A172 (cell line): ENCODE measurements at regions not wholly inside any gene's neighbourhood (a gene's known extent, or its start where the extent isn't known, plus 50 kb on each side); places are given as distances from the start of the nearest gene placed in this dataset.
A peak's percentile ranks its signal among the peaks of the same experiment; 100 is the strongest.
"Not testable (repeated sequence)": the region's sequence is repeated elsewhere in the genome, so short reads cannot be mapped to it uniquely, and the experiment has no call there.

Source experiments
- DNase-seq: peaks from one replicate; pipeline ENCODE4 v3.0.0-alpha.2; 2015; ENCODE audit warnings: low spot score

GRCh38 chr14:103231376-103232019 is 102.5 kb upstream of the EIF5 start:
- DNase-seq = no peak

- DNase-seq = no peak
Measured at GRCh38 chr14:103232031-103232808, 101.8 kb upstream of the EIF5 start.

DNA sequence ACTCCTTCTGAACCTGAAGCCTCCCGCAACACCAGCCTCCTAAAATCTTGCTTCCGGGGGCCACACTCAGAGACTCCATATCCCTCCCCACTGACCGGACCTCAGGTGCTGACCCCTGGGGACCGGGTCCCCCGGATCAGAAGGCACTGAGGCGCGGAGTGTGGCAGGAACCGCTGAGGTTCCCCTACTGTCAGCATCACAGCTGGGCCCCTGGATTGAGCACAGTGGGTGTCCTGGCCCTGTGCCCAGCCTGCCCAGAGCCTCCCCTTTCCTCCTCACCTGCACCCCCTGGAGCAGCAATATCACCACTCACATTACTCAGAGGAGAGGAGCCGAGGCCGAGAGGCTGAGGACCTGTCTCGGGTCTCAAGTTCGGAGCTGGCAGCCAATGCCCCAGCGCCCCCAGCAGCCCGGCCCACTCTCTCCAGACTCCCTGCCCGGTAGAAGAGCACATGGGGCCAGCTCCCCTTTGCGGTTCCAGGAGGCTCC is 101.2 kb upstream of the EIF5 start:
- no peak for DNase-seq

DNA sequence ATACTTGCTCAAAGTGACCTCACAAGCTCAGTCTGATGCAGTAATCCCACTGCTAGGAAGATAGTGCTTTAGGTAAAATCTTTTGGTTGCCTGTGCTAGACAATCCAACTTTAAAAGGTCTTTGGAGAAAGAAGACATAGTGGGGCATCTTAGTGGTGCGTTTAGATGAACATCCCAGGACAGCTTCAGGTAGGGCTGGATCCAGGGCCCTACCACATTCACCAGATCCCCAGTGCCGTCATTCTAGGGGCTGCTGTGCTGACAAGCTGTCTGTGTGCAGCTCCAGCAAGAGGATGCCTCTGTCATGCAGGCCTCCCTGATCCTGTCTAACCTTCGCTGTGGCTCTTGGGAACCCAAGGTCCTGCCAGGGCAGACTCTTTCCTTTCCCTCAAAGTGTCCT is 100.7 kb upstream of the EIF5 start:
- DNase-seq = no peak

GRCh38 chr14:103234826-103235225 is 99.2 kb upstream of the EIF5 start:
- DNase-seq = not testable (repeated sequence)

- not testable (repeated sequence) for DNase-seq
Measured at GRCh38 chr14:103235506-103235905, 98.5 kb upstream of the EIF5 start.

DNA sequence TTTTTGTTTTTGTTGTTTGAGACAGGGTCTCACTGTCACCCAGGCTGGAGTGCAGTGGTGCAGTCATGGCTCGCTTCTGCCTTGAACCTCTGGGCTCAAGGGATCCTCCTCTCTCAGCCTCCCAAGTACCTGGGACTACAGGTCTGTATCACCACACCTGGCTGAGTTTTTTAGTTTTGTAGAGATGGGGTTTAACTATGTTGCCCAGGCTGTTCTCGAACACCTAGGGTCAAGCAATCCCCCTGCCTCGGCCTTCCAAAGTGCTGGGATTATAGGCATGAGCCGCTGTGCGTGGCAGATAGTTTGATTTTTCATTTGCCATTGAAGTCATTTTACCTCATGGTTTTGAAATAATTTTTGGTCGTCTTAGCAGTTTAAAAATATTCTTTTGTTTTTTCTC is 94.3 kb upstream of the EIF5 start:
- DNase-seq = no peak

DNA sequence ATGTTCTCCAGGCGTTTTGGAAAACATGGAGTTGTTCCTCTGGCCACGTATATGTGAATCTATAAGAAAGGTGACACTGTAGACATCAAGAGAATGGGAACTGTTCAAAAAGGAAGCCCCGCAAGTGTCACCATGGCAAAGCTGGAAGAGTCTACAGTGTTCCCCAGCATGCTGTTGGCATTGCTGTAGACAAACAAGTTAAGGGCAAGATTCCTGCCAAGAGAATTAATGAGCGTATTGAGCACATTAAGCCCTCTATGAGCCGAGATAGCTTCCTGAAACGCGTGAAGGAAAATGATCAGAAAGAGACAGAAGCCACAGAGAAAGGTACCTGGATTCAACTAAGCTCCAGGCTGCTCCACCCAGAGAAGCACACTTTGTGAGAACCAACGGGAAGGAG is 92.5 kb upstream of the EIF5 start:
- no peak for DNase-seq

DNA sequence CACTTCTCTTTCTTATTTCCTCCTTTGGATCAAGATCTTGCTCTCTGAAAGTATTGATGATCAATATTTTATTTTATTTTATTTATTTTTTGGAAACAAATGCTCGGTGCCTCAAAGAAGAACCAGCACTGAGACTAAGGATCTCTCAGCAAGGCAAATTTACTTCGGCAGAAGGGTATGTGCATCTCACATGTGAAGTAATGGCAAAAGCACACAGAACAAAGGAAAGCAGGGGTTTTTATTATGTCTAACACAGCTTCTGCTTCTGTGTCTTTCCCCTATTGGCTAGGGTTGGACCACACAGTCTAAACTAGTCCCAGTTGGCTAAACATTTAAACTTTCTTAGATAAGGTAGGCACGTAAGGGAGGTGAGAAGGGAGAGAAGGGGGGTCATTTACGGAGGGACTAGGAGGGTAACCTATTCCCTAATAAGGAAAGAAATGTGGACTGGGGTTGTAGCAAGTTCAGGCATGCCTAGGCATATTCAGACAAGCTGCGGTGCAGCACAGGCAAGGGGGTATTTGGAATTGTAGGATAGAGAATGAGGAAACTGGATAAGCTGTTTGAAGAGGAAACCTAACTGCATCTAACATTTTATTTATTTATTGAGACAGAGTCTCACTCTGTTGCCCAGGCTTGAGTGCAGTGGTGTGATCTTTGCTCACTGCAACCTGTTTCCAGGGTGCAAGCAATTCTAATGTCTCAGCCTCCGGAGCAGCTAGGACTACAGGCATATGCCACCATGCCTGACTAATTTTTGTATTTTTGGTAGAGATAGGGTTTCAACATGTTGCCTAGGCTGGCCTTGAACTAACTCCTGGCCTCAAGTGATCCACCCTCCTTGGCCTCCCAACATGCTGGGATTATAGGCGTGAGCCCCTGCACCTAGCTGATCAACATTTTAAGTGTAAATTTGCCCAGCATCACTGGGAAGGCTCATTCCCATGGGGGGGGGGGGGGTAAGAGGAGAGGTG is 90.0 kb upstream of the EIF5 start:
- DNase-seq = no peak

GRCh38 chr14:103245624-103246031 is 88.4 kb upstream of the EIF5 start:
- peak; percentile 24 for DNase-seq

- DNase-seq = no peak
Measured at GRCh38 chr14:103246070-103246469, 88.0 kb upstream of the EIF5 start.

- DNase-seq = no peak
Measured at GRCh38 chr14:103247169-103247606, 86.8 kb upstream of the EIF5 start.

- no peak for DNase-seq
Measured at GRCh38 chr14:103250181-103250580, 83.9 kb upstream of the EIF5 start.

GRCh38 chr14:103250874-103251273 is 83.2 kb upstream of the EIF5 start:
- no peak for DNase-seq

- DNase-seq = no peak
Measured at GRCh38 chr14:103255555-103255954, 78.5 kb upstream of the EIF5 start.

DNA sequence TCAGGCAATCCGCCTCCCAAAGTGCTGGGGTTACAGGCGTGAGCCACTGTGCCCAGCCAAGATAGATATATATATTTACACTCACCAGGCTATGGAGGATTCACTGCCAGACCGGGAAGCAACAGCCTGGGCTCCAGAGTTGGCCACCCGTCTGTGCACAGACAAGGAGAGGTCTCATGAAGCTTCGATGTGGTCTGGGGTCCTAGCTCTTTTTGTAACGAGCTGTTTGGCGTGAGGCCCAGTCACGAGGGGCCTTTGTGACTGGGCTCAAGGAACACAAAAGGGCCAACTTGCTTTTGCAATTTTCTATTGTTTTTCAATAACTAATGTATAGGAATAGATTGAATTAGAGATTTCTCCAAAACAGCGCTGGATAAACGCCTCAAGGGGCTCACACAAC is 77.6 kb upstream of the EIF5 start:
- DNase-seq = no peak

DNA sequence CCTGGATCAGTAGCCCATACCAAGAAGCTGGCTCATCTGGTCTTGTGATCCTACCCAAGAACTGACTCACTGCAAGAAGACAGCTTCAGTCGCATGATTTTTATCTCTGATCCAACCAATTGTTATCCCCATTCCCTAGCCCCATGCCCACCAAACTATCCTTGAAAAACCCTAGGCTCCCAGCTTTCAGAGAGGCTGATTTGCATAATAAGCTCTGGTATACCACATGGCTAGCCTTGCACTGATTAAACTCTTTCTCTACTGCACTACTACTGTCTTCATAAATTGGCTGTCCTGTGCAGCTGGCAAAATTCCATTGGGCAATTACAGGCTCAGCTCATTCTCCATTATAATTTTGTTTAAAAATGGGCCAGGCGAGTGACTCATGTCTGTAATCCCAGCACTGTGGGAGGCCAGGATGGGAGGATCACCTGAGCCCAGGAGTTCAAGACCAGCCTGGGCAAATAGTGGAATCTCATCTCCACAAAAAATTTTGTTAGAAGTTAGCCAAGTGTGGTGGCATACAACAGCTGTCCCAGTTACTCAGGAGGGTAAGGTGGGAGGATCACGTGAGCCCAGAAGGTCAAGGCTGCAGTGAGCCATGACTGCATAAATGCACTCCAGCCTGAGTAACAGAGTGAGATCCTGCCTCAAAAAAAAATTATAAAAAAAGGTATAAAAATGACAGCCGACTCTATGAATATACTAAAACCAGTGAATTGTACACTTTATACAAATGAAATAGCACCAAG is 76.7 kb upstream of the EIF5 start:
- peak; percentile 67 for DNase-seq

DNA sequence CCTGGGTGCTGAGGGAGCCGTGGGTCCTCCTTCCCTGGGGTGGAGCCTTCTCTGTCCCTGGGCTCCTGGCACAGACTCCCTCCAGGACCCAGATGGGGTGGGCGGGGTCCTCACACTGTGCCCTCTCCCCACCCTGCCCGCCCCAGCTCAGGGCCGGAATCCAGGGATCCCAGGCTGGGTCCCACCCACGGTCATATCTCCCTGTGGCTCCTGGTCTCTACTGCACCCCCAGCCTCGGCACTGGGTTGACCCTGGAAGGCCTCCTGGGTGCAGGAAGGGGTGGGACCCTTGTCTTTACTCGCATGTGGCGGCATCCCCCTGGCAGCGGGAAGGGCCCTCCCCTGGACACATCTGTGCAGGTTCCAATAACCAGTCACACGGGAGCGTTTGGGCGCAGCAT is 75.8 kb upstream of the EIF5 start:
- no peak for DNase-seq

- no peak for DNase-seq
Measured at GRCh38 chr14:103259184-103259583, 74.9 kb upstream of the EIF5 start.

DNA sequence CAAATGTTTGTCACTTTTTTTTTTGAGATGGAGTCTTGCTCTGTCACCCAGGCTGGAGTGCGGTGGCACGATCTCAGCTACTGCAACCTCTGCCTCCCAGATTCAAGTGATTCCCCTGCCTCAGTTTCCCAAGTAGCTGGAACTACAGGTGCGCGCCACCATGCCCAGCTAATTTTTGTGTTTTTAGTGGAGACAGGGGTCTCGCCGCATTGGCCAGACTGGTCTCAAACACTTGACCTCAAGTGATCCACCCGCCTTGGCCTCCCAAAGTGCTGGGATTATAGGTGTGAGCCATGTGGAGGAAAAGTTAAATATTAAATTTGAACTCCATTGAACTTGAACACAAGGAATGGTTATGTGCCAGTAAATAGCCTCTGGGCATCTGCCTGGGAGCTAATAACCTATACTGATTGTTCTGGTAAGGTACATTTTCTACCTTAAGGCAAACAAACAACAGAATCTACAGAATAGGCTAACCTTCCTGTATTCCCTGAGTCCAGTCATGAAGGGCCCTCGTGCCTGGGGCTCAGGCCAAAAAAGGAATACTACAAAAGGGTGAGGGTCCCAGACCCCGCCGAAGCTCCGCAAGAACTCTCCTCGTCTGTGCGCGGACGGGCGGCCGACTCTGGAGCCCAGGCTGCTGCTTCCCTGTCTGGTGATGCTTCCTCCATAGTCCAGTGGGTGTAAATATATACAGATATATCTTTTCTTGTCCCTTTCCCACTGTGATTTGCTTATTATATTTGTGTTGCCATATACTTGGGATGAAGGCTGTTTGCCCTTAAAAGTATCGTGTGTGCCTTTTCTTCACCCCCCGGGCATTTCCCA is 74.0 kb upstream of the EIF5 start:
- no peak for DNase-seq
